ENCODE measurements at regions not wholly inside any gene's neighbourhood (a gene's known extent, or its start where the extent isn't known, plus 50 kb on each side); places are given as distances from the start of the nearest gene placed in this dataset.

DNA sequence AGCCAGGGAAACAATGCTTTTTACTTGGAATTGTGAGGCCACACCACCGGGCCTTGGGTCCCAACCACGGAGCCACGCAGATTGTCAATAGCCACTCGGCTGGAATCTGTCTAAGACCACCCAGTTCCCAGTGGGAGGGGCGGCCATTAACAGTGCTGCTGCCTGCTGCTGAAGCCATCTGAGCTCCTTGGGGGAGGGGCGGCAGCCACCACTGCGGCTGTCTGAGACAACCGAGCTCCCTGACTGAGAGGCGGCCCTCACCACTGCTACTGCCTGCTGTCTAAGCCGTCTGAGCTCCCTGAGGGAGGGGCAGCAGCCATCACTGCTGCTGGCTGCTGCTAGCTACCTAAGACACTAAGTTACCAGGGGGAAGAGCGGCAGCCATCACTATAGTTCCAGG lies 64.3 kb downstream of the DMRTA2 start:
- no peak for DNase-seq

DNA sequence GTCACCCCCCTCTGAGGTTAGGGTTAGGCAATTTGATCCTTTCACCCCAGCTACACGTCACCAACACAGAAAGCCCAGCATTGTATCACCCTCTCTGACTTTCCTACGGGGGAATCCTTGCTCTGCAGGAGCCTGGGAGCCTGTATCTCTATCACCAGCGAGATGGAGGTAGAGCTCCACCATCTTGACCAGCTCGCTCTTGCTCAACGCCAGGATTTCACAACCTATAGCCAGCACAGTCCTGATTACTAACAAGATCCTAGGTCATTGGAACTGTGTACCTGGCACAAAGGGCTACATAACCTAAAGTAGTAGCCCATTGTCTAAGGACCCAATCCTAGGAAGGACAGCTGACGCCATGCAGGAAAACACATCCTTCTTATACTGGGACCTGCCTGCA lies 66.1 kb downstream of the DMRTA2 start:
- no peak for DNase-seq

GRCh38 chr1:50354813-50355212 lies 68.4 kb downstream of the DMRTA2 start:
- no peak for DNase-seq

- no peak for DNase-seq
These were observed 70.8 kb downstream of the DMRTA2 start for GRCh38 chr1:50352428-50352827.

DNA sequence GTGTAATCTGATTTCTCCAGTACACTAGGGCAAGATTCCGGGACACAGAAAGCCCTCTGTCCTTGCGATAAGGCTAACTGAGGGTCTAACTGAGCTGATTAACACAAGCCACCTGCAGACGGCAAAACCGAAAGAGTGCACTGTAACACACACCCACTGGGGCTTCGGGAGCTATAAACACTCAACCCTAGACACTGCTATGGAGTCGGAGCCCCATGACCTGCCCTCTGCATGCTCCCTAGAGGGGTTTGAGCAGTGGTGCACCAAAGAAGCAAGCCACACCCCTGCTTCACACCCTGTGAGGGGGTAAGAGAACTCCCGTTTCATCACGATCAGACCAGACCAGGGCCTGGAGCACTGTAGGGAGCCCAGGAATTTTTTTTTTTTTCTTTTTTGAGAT lies 72.4 kb downstream of the DMRTA2 start:
- no peak for DNase-seq

GRCh38 chr1:50350421-50350820 lies 72.8 kb downstream of the DMRTA2 start:
- no peak for DNase-seq

GRCh38 chr1:50349242-50349565 lies 74.0 kb downstream of the DMRTA2 start:
- DNase-seq, result no peak

- peak; percentile 64 to 86 for DNase-seq
These were observed 74.6 kb downstream of the DMRTA2 start for GRCh38 chr1:50348449-50349241.

DNA sequence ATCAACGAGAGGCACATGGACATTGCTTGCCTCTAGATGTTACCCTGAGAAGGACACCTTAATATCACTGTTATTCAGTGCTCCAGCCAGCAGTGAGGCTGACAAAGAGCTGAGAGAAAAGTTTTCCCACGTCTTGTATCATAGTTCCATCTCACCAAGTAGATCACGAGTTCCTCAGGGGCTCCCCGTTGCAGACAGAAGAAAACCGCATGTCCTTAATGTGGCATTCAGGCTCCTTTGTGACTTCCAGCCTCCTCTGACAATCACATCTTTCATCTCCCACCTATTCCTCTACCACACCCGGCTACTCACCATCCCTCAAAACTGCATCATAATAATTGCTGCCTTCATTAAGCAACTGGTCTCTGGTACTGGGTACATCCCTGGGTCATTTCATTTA lies 75.3 kb downstream of the DMRTA2 start:
- DNase-seq, result no peak

GRCh38 chr1:50346621-50347020 lies 76.6 kb downstream of the DMRTA2 start:
- DNase-seq, result no peak

DNA sequence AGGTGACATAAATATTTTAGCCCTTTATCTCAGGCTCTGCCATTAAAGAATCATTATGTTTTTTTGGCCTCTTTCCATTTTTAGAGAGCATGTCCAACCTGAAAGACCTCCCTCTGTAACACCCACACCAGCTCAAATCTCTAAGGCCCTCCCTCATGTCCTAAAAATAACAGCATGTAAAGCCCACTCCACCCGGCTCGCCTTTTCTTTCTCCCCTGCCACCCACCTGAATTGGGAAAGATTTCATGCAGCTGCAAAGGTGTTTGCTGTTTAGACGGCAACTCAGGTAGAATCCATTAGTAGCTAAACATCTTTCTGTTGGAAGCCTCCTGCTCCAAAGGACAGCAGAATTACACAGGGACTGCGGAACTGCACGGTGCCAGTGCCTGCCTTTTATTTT lies 79.9 kb downstream of the DMRTA2 start:
- no peak for DNase-seq

GRCh38 chr1:50342525-50342924 lies 80.7 kb downstream of the DMRTA2 start:
- no peak for DNase-seq

- DNase-seq, result no peak
These were observed 88.2 kb downstream of the DMRTA2 start for GRCh38 chr1:50335036-50335435.

GRCh38 chr1:50333595-50333974 lies 89.7 kb downstream of the DMRTA2 start:
- peak in 1 of 2 experiments; percentile 80 for DNase-seq

DNA sequence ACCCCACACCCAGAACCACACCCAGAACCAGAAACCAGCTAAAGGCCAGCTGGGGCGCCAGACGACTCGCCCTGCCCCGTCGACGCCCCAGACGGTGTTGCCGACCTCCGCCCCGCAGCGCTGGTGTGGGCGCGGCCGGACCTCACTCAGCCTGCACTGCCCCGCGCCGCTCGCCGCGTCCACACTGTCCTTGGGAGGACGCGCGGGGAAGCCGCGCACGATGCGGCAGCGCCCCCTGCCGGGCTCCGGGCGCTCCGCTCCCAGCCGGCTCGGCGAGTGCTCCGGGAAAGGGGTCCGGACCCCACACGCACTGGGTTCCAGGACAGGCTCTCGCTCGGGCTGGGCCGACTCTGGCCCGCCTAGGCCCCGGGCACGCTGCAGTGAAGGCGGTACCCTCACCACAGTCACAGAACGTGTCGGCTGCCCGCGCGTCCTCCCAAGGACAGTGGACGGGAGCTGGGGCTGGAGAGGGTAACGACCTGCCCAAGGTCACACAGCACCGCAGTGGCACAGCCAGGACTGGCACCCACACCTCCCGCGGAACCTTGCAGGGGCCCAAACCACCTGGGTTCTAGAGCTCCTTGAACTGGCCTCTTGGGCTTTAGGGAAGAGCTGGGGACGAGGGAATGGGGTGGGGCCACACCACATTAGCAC lies 90.2 kb downstream of the DMRTA2 start:
- DNase-seq, result peak in 1 of 2 experiments; percentile 80

DNA sequence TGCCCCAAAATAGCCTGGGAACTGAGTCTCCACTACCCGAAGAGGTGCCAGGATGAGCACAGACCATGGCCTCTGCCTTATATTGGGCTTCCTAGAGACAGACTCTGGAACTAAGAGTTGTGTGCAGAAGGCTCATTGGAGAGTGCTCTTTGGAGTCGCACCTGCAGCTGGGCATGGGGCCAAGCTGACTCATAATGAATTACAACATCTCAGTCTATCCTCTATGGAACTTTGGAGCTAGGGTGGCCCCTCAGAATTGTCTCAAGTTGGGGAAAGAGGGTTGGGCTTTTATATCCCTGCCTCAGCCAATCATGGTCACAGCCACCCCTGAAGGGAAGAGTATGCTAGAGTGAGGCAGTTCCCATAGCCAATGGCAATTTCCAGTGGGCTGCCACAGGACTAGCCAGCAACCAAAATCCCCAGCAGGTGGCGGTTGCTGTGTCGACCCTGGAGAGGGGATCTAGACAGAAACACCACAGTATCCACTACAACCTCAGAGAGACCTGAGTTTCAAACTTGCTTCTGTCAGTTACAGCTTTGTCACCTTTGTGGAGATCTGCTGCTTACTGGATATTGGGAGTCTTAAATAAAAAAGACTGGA lies 93.8 kb downstream of the DMRTA2 start:
- no peak for DNase-seq

DNA sequence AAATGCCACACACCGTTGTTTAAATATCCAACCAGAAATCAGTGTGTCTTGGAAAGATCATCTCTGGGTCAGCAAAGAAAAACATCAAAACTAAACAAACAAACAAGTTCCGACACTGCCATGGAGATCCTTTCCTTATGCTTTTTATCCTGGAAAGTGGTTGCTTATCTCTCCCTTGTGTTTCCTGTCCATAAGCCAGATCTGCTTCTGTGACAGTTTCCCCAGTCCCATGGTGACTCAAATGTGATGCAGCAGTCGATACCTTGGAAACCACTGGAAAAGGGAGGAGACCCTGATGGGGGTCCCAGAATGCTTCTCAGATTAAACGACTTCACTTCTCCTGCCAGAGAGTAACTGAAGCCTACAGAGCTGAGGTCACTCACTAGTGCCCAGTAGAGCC lies 94.7 kb downstream of the DMRTA2 start:
- DNase-seq, result no peak

- DNase-seq, result no peak
These were observed 97.2 kb downstream of the DMRTA2 start for GRCh38 chr1:50326026-50326425.

GRCh38 chr1:50322579-50322978 lies 100.7 kb downstream of the DMRTA2 start:
- no peak for DNase-seq

GRCh38 chr1:50318428-50318827 lies 104.8 kb downstream of the DMRTA2 start:
- no peak for DNase-seq

GRCh38 chr1:50308878-50309277 lies 114.4 kb downstream of the DMRTA2 start:
- peak in 1 of 2 experiments; percentile 4 for DNase-seq

DNA sequence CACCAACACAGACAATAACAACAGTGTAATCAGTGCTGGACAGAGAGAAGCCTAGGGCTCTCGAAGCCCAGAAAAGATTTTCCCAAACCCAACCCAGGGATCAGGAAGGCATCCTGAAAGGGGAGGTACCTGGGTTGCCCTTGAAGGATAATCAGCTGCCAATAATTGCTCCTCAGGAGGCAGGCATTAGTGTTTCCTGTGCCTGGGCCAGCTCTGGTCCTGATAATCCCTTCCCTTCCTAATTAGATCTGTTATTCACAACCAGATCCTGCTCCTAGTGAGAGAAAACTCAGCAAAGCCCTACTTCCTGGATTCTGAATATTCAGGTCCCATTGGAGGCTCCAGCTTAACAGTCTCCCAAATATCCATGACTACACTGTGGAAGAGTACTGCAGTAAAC lies 117.4 kb downstream of the DMRTA2 start:
- no peak for DNase-seq

DNA sequence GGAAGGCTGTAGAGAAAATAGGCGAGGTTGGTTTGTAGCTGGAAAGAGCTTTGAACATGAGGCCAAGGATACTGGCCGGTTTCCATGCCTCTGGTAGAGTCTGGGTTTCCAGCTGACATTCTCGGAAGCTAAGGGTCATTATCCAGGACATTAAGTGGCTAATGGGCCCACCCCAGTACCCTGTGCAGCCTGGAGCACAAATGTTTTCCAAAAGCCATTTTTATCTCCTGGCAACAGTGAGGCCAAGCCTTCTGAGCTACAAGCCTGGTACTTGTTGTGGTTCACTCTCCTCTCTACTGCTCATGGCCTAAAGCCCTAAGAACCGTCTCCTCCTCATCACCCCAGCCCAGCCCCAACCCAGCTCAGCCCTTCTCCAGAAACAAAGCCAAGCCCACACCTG lies 122.9 kb downstream of the DMRTA2 start:
- peak in 1 of 2 experiments; percentile 5 for DNase-seq

- no peak for DNase-seq
These were observed 127.7 kb downstream of the DMRTA2 start for GRCh38 chr1:50295566-50295965.
